Suprapubic skin (tissue), 4 donors: ENCODE measurements at regions not wholly inside any gene's neighbourhood (a gene's known extent, or its start where the extent isn't known, plus 50 kb on each side); places are given as distances from the start of the nearest gene placed in this dataset.

Source experiments
- EP300 ChIP-seq: sonication (generic); formaldehyde crosslinking; IDR thresholded peaks from one replicate; pipeline ENCODE4 v1.6.1; 2017; ENCODE audit warnings: antibody characterized with exemption
- POLR2A ChIP-seq, 2 donors: fragments of 450-650 bp; IDR thresholded peaks; one replicate each; pipeline ENCODE4 v1.6.1; 2017; ENCODE audit warnings: antibody characterized with exemption in 2 of 2, mild to moderate bottlenecking in 2 of 2, moderate library complexity in 2 of 2
- POLR2AphosphoS5 ChIP-seq, 3 donors: sonication (generic); formaldehyde crosslinking; IDR thresholded peaks; one replicate each; pipeline ENCODE4 v1.6.1; 2017; ENCODE audit warnings: antibody characterized with exemption in 3 of 3
- TF ChIP-seq, protein P1 (sequence below), 2 donors: fragments of 200-600 bp in 1 of 2; fragments of 450-650 bp in 1 of 2; sonication (generic) in 1 of 2; IDR thresholded peaks; one replicate each; pipeline ENCODE4 v1.5.1; 2016 to 2019; ENCODE audit warnings: antibody characterized with exemption in 2 of 2, mild to moderate bottlenecking in 1 of 2, moderate library complexity in 1 of 2

DNA sequence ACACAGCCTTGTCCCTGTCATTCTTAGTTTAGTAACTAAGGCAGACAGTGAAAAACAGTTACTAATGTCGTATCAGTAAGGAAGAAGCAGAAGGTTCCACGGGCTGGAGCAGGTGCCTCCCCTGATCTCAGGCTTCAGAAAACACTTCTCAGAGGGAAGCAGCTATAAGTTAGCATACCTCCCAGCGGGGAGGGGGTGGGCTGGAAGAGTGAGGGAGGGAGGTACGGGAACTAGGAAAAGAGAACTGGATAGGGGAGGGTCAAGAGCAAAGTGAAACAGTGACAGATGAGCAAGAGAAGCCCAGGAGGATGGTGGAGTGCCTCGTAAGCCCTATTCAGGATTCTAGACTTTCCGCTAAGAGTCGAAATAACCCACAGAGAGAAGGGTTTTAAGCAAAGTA is 186.3 kb upstream of the XYLT1 start:
- TF ChIP-seq POLR2A (IDR thresholded peaks at IDR 0.05): no peak
- TF ChIP-seq, protein P1, sequence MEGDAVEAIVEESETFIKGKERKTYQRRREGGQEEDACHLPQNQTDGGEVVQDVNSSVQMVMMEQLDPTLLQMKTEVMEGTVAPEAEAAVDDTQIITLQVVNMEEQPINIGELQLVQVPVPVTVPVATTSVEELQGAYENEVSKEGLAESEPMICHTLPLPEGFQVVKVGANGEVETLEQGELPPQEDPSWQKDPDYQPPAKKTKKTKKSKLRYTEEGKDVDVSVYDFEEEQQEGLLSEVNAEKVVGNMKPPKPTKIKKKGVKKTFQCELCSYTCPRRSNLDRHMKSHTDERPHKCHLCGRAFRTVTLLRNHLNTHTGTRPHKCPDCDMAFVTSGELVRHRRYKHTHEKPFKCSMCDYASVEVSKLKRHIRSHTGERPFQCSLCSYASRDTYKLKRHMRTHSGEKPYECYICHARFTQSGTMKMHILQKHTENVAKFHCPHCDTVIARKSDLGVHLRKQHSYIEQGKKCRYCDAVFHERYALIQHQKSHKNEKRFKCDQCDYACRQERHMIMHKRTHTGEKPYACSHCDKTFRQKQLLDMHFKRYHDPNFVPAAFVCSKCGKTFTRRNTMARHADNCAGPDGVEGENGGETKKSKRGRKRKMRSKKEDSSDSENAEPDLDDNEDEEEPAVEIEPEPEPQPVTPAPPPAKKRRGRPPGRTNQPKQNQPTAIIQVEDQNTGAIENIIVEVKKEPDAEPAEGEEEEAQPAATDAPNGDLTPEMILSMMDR (IDR thresholded peaks at IDR 0.05): no peak
- no peak for TF ChIP-seq POLR2AphosphoS5 (IDR thresholded peaks at IDR 0.05)
- no peak for TF ChIP-seq EP300
